Mucosa of descending colon (tissue), 3 donors: ENCODE measurements at regions not wholly inside any gene's neighbourhood (a gene's known extent, or its start where the extent isn't known, plus 50 kb on each side); places are given as distances from the start of the nearest gene placed in this dataset.

Experiments
- ATAC-seq: fragments of 200-7000 bp; cut with Tn5 transposase; one replicate; pipeline ENCODE4 v1.9.1; 2020; ENCODE audit warnings: mild to moderate bottlenecking, moderate library complexity
- DNase-seq, 3 donors: peaks; one replicate each; pipeline ENCODE4 v3.0.0-alpha.2; 2020
- H3K36me3 ChIP-seq: fragments of 200-600 bp; one replicate; pipeline ENCODE4 v1.8.0; 2021; ENCODE audit warnings: low read depth, mild to moderate bottlenecking
- H3K4me1 ChIP-seq: fragments of 200-600 bp; one replicate; pipeline ENCODE4 v1.8.0; 2021; ENCODE audit warnings: low read depth, mild to moderate bottlenecking
- H3K4me3 ChIP-seq: fragments of 200-600 bp; one replicate; pipeline ENCODE4 v1.8.0; 2021; ENCODE audit warnings: mild to moderate bottlenecking
- H3K9me3 ChIP-seq: fragments of 200-600 bp; one replicate; pipeline ENCODE4 v1.8.0; 2021; ENCODE audit warnings: mild to moderate bottlenecking
- CTCF ChIP-seq: fragments of 200-600 bp; IDR thresholded peaks from one replicate; pipeline ENCODE4 v1.8.0; 2022; ENCODE audit warnings: antibody characterized with exemption, mild to moderate bottlenecking
- intact Hi-C, 2 donors: fragments of 100-400 bp; cut with DNase I in 1 of 2; cut with micrococcal nuclease in 1 of 2; formaldehyde crosslinking; loops; one replicate each; pipeline versions ENCODE4 v1.11.0 to v1.11.1; 2022; cut with DNase I, micrococcal nuclease
- donor health status: DM: no; HTN: no; CAD: no; lungs with moderate emphysema.
- donor health status: DM: no; HTN: no; CAD: no.
- donor health status: DM: no; HTN: yes; CAD: no.

- intact Hi-C loops: no loop called here
- no peak overlapping the region for H3K4me3 ChIP-seq
- no peak for TF ChIP-seq CTCF
- peaks cover 21% of the 10 kb centered on the region for H3K9me3 ChIP-seq
- DNase-seq (no peak), ATAC-seq (no peak)
- no peaks in the 10 kb centered on the region for H3K4me1 ChIP-seq
- no peaks in the 10 kb centered on the region for H3K36me3 ChIP-seq
Measured at GRCh38 chr13:84239032-84239431, 356.8 kb upstream of the SLITRK1 start.

- H3K4me1 ChIP-seq: no peaks in the 10 kb centered on the region
- TF ChIP-seq CTCF: no peak
- DNase-seq (no peak), ATAC-seq (no peak)
- peaks cover 21% of the 10 kb centered on the region for H3K9me3 ChIP-seq
- no peaks in the 10 kb centered on the region for H3K36me3 ChIP-seq
- H3K4me3 ChIP-seq: no peak overlapping the region
- intact Hi-C loops: no loop called here
Measured at GRCh38 chr13:84238381-84238780, 356.1 kb upstream of the SLITRK1 start.

GRCh38 chr13:84237143-84237542 lies 354.9 kb upstream of the SLITRK1 start:
- Histone ChIP-seq H3K4me3 (no peak overlapping the region), H3K9me3 (peaks cover 31% of the 10 kb centered on the region), H3K4me1 (no peaks in the 10 kb centered on the region), H3K36me3 (no peaks in the 10 kb centered on the region)
- intact Hi-C loops: no loop called here
- ATAC-seq (no peak), DNase-seq (no peak)
- no peak for TF ChIP-seq CTCF

GRCh38 chr13:84234416-84234815 lies 352.1 kb upstream of the SLITRK1 start:
- no peaks in the 10 kb centered on the region for H3K4me1 ChIP-seq
- no peaks in the 10 kb centered on the region for H3K36me3 ChIP-seq
- no peak overlapping the region for H3K4me3 ChIP-seq
- peaks cover 22% of the 10 kb centered on the region for H3K9me3 ChIP-seq
- ATAC-seq: no peak
- no peak for TF ChIP-seq CTCF
- intact Hi-C loops: no loop called here
- DNase-seq: no peak

GRCh38 chr13:84230568-84230967 lies 348.3 kb upstream of the SLITRK1 start:
- no peak for TF ChIP-seq CTCF
- intact Hi-C loops: no loop called here
- Histone ChIP-seq H3K9me3 (peaks cover 19% of the 10 kb centered on the region), H3K36me3 (no peaks in the 10 kb centered on the region), H3K4me3 (no peak overlapping the region), H3K4me1 (no peaks in the 10 kb centered on the region)
- DNase-seq (no peak), ATAC-seq (no peak)

- peaks cover 41% of the 10 kb centered on the region for H3K9me3 ChIP-seq
- DNase-seq (no peak), ATAC-seq (no peak)
- intact Hi-C loops: no loop called here
- no peak overlapping the region for H3K4me3 ChIP-seq
- H3K4me1 ChIP-seq: no peaks in the 10 kb centered on the region
- no peaks in the 10 kb centered on the region for H3K36me3 ChIP-seq
- no peak for TF ChIP-seq CTCF
Measured at GRCh38 chr13:84211048-84211447, 328.8 kb upstream of the SLITRK1 start.
